ENCODE measurements at regions not wholly inside any gene's neighbourhood (a gene's known extent, or its start where the extent isn't known, plus 50 kb on each side); places are given as distances from the start of the nearest gene placed in this dataset.

- Histone ChIP-seq H3K9me3 (replicated peaks in 1 of 3) (no peaks in the 10 kb centered on the region), H3K4me3 (no peak overlapping the region), H3K36me3 (replicated peaks in 1 of 2) (no peaks in the 10 kb centered on the region), H3K27me3 (no peaks in the 10 kb centered on the region), H3K27ac (no peak overlapping the region), H3K4me1 (replicated peaks in 1 of 2) (no peaks in the 10 kb centered on the region)
- DNase-seq: no peak
- intact Hi-C loops (cut with DNase I): no loop called here
- TF ChIP-seq, protein P1, sequence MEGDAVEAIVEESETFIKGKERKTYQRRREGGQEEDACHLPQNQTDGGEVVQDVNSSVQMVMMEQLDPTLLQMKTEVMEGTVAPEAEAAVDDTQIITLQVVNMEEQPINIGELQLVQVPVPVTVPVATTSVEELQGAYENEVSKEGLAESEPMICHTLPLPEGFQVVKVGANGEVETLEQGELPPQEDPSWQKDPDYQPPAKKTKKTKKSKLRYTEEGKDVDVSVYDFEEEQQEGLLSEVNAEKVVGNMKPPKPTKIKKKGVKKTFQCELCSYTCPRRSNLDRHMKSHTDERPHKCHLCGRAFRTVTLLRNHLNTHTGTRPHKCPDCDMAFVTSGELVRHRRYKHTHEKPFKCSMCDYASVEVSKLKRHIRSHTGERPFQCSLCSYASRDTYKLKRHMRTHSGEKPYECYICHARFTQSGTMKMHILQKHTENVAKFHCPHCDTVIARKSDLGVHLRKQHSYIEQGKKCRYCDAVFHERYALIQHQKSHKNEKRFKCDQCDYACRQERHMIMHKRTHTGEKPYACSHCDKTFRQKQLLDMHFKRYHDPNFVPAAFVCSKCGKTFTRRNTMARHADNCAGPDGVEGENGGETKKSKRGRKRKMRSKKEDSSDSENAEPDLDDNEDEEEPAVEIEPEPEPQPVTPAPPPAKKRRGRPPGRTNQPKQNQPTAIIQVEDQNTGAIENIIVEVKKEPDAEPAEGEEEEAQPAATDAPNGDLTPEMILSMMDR (IDR thresholded peaks at IDR 0.05): no peak
- TF ChIP-seq POLR2A (IDR thresholded peaks at IDR 0.05): no peak
- 59 to 63% (median 61%) methylated on average over 6 to 7 of the region's 7 CpGs for WGBS, 4 donors
These were observed 125.0 kb downstream of the MSX2 start for GRCh38 chr5:174849426-174849825.

DNA sequence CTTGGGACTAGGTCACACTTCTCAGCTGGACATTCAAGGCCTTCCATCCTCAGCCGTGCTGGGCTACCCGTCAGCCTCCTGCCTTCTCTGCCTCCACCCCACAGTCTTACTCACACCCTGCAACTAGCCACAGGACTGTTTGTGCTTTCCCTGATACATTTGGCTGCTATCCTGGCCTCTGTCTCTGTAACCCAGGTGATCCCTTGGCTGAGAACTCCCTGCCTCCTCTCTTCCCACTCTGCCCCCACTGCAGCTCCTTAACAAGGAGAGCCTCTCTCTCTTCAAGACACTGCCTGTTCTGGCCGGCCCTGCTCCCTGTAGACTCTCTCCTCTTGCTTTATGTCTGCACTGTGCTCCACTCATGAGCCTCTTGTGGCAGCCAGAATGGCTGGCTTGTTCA, 120.6 kb downstream of the MSX2 start:
- Histone ChIP-seq H3K27me3 (no peaks in the 10 kb centered on the region), H3K4me1 (replicated peaks in 1 of 2) (no peaks in the 10 kb centered on the region), H3K9me3 (replicated peaks in 1 of 3) (no peaks in the 10 kb centered on the region), H3K27ac (no peak overlapping the region), H3K36me3 (replicated peaks in 1 of 2) (no peaks in the 10 kb centered on the region), H3K4me3 (no peak overlapping the region)
- intact Hi-C loops (cut with DNase I): no loop called here
- 60 to 80% (median 71%) methylated on average over 3 of the region's 3 CpGs for WGBS, 4 donors
- no peak for DNase-seq
- no peak for TF ChIP-seq POLR2A (IDR thresholded peaks at IDR 0.05)
- TF ChIP-seq, protein P1 (IDR thresholded peaks at IDR 0.05): no peak

DNA sequence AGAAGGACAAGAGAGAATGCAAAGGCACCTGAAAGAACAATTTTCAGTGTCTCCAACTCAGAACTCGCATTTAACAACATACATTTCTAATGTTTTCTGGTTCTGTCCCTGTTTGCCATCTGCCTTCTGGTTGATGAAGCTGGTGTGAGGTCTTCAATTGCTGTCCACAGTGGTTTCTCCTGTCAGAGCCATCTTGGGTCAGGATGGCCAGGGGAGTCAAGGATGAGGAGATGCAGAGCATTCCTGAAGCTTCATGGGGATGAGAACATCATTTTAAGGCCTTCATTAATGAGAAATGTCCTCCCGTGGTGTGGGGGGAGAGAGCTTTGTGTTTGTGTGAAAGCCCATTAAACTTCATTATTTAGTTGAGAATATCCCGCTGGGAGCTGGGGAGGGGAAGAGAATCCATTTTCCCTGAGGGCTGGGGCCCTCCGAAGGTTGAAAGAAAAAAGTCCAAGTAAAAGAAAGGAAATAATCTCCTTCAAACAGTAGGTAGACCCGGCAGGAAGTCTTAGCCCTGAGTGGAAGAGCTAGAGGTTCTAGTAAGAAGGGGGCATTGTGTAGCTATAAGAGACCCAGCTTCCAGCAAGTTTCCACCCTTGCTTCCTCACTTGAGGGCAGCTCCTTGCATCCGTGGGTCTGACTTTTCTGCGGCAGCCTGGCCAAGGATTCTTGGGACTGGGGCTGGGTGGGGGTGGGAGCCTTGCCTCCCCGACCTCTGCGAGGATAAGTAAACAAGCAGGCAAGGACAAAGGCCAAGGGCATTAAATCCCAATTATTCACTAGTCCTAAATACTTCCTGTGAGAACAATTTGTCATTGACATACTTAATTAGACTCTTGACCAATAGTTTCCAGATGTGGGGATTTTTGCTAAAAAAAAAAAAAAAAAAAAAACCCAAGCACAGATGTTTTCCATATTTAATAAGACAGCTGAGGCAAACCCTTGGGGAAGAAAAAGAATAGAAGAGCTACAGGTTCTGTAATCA, 119.2 kb downstream of the MSX2 start:
- H3K9me3 ChIP-seq (replicated peaks in 1 of 3): no peaks in the 10 kb centered on the region
- TF ChIP-seq, protein P1 (IDR thresholded peaks at IDR 0.05): no peak
- TF ChIP-seq POLR2A (IDR thresholded peaks at IDR 0.05): no peak
- intact Hi-C loops (cut with DNase I): no loop called here
- H3K4me1 ChIP-seq (replicated peaks in 1 of 2): no peaks in the 10 kb centered on the region
- no peak overlapping the region for H3K4me3 ChIP-seq
- no peaks in the 10 kb centered on the region for H3K27me3 ChIP-seq
- no peaks in the 10 kb centered on the region for H3K36me3 ChIP-seq (replicated peaks in 1 of 2)
- no peak for DNase-seq
- 43 to 53% (median 50%) methylated on average over 9 of the region's 9 CpGs for WGBS, 4 donors
- H3K27ac ChIP-seq: no peak overlapping the region

- intact Hi-C loops (cut with DNase I): no loop called here
- no peaks in the 10 kb centered on the region for H3K4me1 ChIP-seq (replicated peaks in 1 of 2)
These were observed 116.1 kb downstream of the MSX2 start for GRCh38 chr5:174840435-174840834.

More at GRCh38 chr5:174840435-174840834, 116.1 kb downstream of the MSX2 start:
- WGBS, 4 donors: 61 to 73% (median 68%) methylated on average over 5 of the region's 5 CpGs
- Histone ChIP-seq H3K4me3 (no peak overlapping the region), H3K27ac (no peak overlapping the region), H3K9me3 (replicated peaks in 1 of 3) (no peaks in the 10 kb centered on the region), H3K36me3 (replicated peaks in 1 of 2) (no peaks in the 10 kb centered on the region), H3K27me3 (no peaks in the 10 kb centered on the region)
- no peak for DNase-seq
- TF ChIP-seq POLR2A (IDR thresholded peaks at IDR 0.05): no peak
- TF ChIP-seq, protein P1 (IDR thresholded peaks at IDR 0.05): no peak
